K562 (cell line): ENCODE measurements at regions not wholly inside any gene's neighbourhood (a gene's known extent, or its start where the extent isn't known, plus 50 kb on each side); places are given as distances from the start of the nearest gene placed in this dataset.

Experiments used
- TCF7L2 ChIP-seq: fragments of 150-350 bp; IDR thresholded peaks from 2 replicates; pipeline ENCODE4 v1.6.1; 2016; ENCODE audit warnings: low read depth, mild to moderate bottlenecking, low read length, moderate library complexity
- ZNF324 ChIP-seq: fragments of 250-450 bp; sonication (Bioruptor Pico); IDR thresholded peaks from 2 replicates; pipeline ENCODE4 v1.4.0; 2020; ENCODE audit warnings: mild to moderate bottlenecking
- TF ChIP-seq, protein P1 (sequence below): fragments of 250-450 bp; sonication (Bioruptor Pico); IDR thresholded peaks from 2 replicates; pipeline ENCODE4 v1.5.0; 2020; ENCODE audit warnings: mild to moderate bottlenecking, borderline replicate concordance

DNA sequence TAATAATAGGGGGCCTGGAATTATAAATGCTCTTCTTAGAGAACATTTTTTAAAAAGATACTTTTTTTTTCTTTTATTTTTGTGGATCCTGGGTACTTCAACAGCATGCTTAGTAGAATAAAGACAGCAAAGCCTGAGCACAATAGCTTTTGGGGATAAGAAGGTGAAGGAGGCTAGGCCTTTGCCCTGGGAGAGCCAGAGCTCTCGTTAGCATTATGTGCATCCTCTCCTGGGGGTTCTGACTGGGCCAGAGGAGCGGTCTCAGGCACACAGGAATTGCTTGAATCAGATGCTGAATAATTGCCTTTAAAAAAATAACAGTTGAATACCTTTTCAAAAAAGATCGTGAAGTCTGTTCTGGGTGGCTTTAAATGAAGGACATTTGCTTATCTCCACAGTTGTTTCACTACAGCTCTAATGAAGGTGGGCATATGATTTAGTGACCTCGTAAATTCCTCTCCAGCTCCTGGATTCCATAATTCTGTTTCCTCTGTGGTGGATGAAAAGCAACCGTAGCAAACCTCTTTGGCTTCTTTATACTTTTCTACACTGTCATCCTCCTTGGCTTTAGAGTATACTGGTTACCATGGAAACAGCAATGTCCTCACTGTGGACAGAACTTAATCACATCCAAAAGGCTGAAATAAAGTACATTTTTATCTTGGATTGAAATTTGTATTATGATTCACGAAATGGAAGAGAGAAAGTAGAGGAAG is 133.8 kb downstream of the MAIP1 start:
- TF ChIP-seq ZNF324 (CRISPR knock-in tag) (no peak), TCF7L2 (no peak)
- TF ChIP-seq, protein P1, sequence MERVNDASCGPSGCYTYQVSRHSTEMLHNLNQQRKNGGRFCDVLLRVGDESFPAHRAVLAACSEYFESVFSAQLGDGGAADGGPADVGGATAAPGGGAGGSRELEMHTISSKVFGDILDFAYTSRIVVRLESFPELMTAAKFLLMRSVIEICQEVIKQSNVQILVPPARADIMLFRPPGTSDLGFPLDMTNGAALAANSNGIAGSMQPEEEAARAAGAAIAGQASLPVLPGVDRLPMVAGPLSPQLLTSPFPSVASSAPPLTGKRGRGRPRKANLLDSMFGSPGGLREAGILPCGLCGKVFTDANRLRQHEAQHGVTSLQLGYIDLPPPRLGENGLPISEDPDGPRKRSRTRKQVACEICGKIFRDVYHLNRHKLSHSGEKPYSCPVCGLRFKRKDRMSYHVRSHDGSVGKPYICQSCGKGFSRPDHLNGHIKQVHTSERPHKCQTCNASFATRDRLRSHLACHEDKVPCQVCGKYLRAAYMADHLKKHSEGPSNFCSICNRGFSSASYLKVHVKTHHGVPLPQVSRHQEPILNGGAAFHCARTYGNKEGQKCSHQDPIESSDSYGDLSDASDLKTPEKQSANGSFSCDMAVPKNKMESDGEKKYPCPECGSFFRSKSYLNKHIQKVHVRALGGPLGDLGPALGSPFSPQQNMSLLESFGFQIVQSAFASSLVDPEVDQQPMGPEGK (CRISPR knock-in tag): no peak
